ENCODE measurements at regions not wholly inside any gene's neighbourhood (a gene's known extent, or its start where the extent isn't known, plus 50 kb on each side); places are given as distances from the start of the nearest gene placed in this dataset.

- H3K36me3 ChIP-seq (ENCODE audit: control insufficient read depth, insufficient read depth, low read length), result no peaks in the 10 kb centered on the region
- no peaks in the 10 kb centered on the region for H3K4me1 ChIP-seq (ENCODE audit: control insufficient read depth, insufficient read depth, low read length)
- H3K9ac ChIP-seq (ENCODE audit: low read depth, low read length), result no peak overlapping the region
- H3K9me3 ChIP-seq (ENCODE audit: control insufficient read depth, insufficient read depth, low read length), result no peaks in the 10 kb centered on the region
- H3K27me3 ChIP-seq (ENCODE audit: control insufficient read depth, insufficient read depth, low read length), result no peaks in the 10 kb centered on the region
- H3K4me3 ChIP-seq (ENCODE audit: low read depth, low read length), result no peak overlapping the region
Observed at GRCh38 chr12:5185435-5186069, 141.9 kb downstream of the KCNA5 start.

DNA sequence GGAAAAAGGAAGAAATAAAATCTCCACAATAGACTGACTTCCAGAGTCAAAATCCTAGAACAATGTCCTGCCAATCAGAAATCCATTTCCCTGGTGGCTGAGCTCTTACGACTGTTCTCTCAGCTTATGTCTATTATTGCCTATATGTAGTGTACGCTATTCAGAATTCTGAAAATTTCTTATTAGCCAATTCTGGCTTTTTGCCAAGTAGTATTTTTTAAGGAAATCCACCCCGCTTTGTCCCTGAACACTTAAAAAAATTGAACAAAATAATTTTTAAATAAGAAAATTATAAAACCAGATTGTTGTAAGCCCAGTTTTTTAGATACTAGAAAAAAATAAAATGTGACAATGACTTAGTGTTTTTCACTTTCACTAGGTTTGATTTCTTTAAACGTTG is 143.0 kb downstream of the KCNA5 start:
- Histone ChIP-seq H3K27me3 (ENCODE audit: control insufficient read depth, insufficient read depth, low read length) (no peaks in the 10 kb centered on the region), H3K4me3 (ENCODE audit: low read depth, low read length) (no peak overlapping the region), H3K9me3 (ENCODE audit: control insufficient read depth, insufficient read depth, low read length) (no peaks in the 10 kb centered on the region), H3K9ac (ENCODE audit: low read depth, low read length) (no peak overlapping the region), H3K36me3 (ENCODE audit: control insufficient read depth, insufficient read depth, low read length) (no peaks in the 10 kb centered on the region), H3K4me1 (ENCODE audit: control insufficient read depth, insufficient read depth, low read length) (no peaks in the 10 kb centered on the region)

DNA sequence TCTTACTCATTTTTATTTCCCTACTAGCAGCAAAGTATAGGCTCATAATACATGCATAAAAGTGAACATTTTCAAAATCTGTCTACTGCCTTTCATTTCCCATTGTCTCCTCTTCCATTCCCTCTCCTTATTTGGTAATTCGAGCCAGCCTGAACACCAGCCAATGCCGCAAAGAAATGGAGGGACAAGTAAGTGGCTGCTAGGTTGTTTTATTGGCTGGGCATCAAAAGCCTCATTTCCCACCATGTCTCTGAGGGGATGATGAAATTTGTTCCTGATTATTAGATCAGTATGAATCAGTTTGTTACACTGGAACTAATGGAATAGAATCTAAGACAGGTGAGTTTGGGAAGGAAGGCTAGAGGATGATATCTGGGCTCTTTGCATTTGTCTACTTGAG is 143.5 kb downstream of the KCNA5 start:
- H3K4me1 ChIP-seq (ENCODE audit: control insufficient read depth, insufficient read depth, low read length), result no peaks in the 10 kb centered on the region
- no peaks in the 10 kb centered on the region for H3K9me3 ChIP-seq (ENCODE audit: control insufficient read depth, insufficient read depth, low read length)
- H3K9ac ChIP-seq (ENCODE audit: low read depth, low read length), result no peak overlapping the region
- no peaks in the 10 kb centered on the region for H3K36me3 ChIP-seq (ENCODE audit: control insufficient read depth, insufficient read depth, low read length)
- no peaks in the 10 kb centered on the region for H3K27me3 ChIP-seq (ENCODE audit: control insufficient read depth, insufficient read depth, low read length)
- H3K4me3 ChIP-seq (ENCODE audit: low read depth, low read length), result no peak overlapping the region

DNA sequence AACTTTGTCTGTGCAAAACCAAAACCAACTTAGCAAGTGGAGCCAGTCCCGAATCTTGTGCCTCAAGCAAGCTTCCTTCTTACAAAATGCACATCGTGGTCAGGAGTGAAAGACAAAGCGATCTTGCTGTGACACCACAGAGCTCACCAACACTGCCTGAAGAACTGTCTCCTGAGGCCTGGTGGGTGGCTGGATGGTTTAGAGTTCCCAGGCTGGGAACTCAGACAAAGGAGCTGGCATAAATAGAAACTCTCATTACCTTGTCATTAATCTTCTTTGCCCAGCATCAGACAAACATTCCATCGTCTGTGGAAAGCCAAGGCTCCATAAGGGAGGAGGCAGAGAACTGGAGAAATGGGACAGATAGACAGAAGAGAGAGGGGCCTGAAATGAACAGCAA is 144.8 kb downstream of the KCNA5 start:
- Histone ChIP-seq H3K36me3 (ENCODE audit: control insufficient read depth, insufficient read depth, low read length) (no peaks in the 10 kb centered on the region), H3K27me3 (ENCODE audit: control insufficient read depth, insufficient read depth, low read length) (no peaks in the 10 kb centered on the region), H3K4me1 (ENCODE audit: control insufficient read depth, insufficient read depth, low read length) (no peaks in the 10 kb centered on the region), H3K4me3 (ENCODE audit: low read depth, low read length) (no peak overlapping the region), H3K9ac (ENCODE audit: low read depth, low read length) (no peak overlapping the region), H3K9me3 (ENCODE audit: control insufficient read depth, insufficient read depth, low read length) (no peaks in the 10 kb centered on the region)

DNA sequence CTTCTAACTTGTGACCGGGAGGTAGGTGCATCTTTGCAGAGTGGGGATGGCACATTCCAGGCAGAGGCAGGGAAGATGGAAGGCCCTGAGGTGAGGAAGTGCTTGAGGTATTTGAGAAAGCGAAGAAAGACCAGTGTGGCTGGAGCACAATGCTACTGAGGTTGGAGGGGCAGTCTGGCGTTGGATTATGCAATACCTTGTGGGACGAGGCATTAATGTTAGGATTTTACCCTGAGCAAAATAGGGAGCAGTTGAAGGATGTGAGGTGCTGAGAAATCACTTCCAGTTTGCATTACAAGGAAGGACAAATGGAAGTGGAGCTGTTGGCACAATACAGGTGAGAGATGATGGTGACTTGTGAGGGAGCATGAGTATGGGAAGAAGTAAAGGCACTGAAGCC is 145.5 kb downstream of the KCNA5 start:
- H3K4me3 ChIP-seq (ENCODE audit: low read depth, low read length), result no peak overlapping the region

GRCh38 chr12:5191803-5192538 is 148.3 kb downstream of the KCNA5 start:
- no peaks in the 10 kb centered on the region for H3K4me1 ChIP-seq (ENCODE audit: control insufficient read depth, insufficient read depth, low read length)
- no peaks in the 10 kb centered on the region for H3K9me3 ChIP-seq (ENCODE audit: control insufficient read depth, insufficient read depth, low read length)
- H3K9ac ChIP-seq (ENCODE audit: low read depth, low read length), result no peak overlapping the region
- H3K4me3 ChIP-seq (ENCODE audit: low read depth, low read length), result no peak overlapping the region
- no peaks in the 10 kb centered on the region for H3K27me3 ChIP-seq (ENCODE audit: control insufficient read depth, insufficient read depth, low read length)
- no peaks in the 10 kb centered on the region for H3K36me3 ChIP-seq (ENCODE audit: control insufficient read depth, insufficient read depth, low read length)

More for the DNA sequence above, 145.5 kb downstream of the KCNA5 start:
- Histone ChIP-seq H3K9me3 (ENCODE audit: control insufficient read depth, insufficient read depth, low read length) (no peaks in the 10 kb centered on the region), H3K27me3 (ENCODE audit: control insufficient read depth, insufficient read depth, low read length) (no peaks in the 10 kb centered on the region), H3K36me3 (ENCODE audit: control insufficient read depth, insufficient read depth, low read length) (no peaks in the 10 kb centered on the region), H3K9ac (ENCODE audit: low read depth, low read length) (no peak overlapping the region), H3K4me1 (ENCODE audit: control insufficient read depth, insufficient read depth, low read length) (no peaks in the 10 kb centered on the region)

GRCh38 chr12:5192726-5193125 is 149.0 kb downstream of the KCNA5 start:
- H3K36me3 ChIP-seq (ENCODE audit: control insufficient read depth, insufficient read depth, low read length), result no peaks in the 10 kb centered on the region
- no peaks in the 10 kb centered on the region for H3K4me1 ChIP-seq (ENCODE audit: control insufficient read depth, insufficient read depth, low read length)
- H3K4me3 ChIP-seq (ENCODE audit: low read depth, low read length), result no peak overlapping the region
- H3K27me3 ChIP-seq (ENCODE audit: control insufficient read depth, insufficient read depth, low read length), result no peaks in the 10 kb centered on the region
- H3K9ac ChIP-seq (ENCODE audit: low read depth, low read length), result no peak overlapping the region
- H3K9me3 ChIP-seq (ENCODE audit: control insufficient read depth, insufficient read depth, low read length), result no peaks in the 10 kb centered on the region

DNA sequence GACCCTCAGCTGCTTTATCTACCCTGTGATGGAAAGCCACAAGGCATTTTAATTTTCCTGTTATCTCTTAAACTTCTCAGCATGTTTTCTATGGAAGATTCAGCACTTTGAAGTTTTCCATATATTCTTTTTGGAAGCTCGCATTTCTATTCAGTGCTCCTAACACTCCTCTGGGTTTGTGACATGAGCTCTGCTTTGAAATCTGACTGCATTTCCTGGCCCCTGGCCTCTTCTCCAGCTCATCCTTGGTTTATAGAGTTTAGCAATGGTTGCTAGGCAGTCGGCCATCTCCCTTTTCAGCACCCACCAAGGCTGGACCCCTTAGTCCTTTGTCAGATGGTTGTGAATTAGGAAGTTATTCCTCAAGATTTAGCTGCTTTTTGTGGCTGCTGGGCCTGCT is 150.6 kb downstream of the KCNA5 start:
- Histone ChIP-seq H3K9ac (ENCODE audit: low read depth, low read length) (no peak overlapping the region), H3K27me3 (ENCODE audit: control insufficient read depth, insufficient read depth, low read length) (no peaks in the 10 kb centered on the region), H3K36me3 (ENCODE audit: control insufficient read depth, insufficient read depth, low read length) (no peaks in the 10 kb centered on the region), H3K4me3 (ENCODE audit: low read depth, low read length) (no peak overlapping the region), H3K9me3 (ENCODE audit: control insufficient read depth, insufficient read depth, low read length) (no peaks in the 10 kb centered on the region), H3K4me1 (ENCODE audit: control insufficient read depth, insufficient read depth, low read length) (no peaks in the 10 kb centered on the region)

GRCh38 chr12:5195244-5195643 is 151.6 kb downstream of the KCNA5 start:
- no peak overlapping the region for H3K4me3 ChIP-seq (ENCODE audit: low read depth, low read length)

GRCh38 chr12:5195691-5196090 is 152.0 kb downstream of the KCNA5 start:
- H3K4me1 ChIP-seq (ENCODE audit: control insufficient read depth, insufficient read depth, low read length), result peaks cover 1% of the 10 kb centered on the region
- no peaks in the 10 kb centered on the region for H3K9me3 ChIP-seq (ENCODE audit: control insufficient read depth, insufficient read depth, low read length)
- H3K9ac ChIP-seq (ENCODE audit: low read depth, low read length), result no peak overlapping the region
- H3K36me3 ChIP-seq (ENCODE audit: control insufficient read depth, insufficient read depth, low read length), result no peaks in the 10 kb centered on the region
- no peaks in the 10 kb centered on the region for H3K27me3 ChIP-seq (ENCODE audit: control insufficient read depth, insufficient read depth, low read length)
- H3K4me3 ChIP-seq (ENCODE audit: low read depth, low read length), result no peak overlapping the region

More at GRCh38 chr12:5195244-5195643, 151.6 kb downstream of the KCNA5 start:
- Histone ChIP-seq H3K36me3 (ENCODE audit: control insufficient read depth, insufficient read depth, low read length) (no peaks in the 10 kb centered on the region), H3K9me3 (ENCODE audit: control insufficient read depth, insufficient read depth, low read length) (no peaks in the 10 kb centered on the region), H3K27me3 (ENCODE audit: control insufficient read depth, insufficient read depth, low read length) (no peaks in the 10 kb centered on the region), H3K9ac (ENCODE audit: low read depth, low read length) (no peak overlapping the region), H3K4me1 (ENCODE audit: control insufficient read depth, insufficient read depth, low read length) (no peaks in the 10 kb centered on the region)

DNA sequence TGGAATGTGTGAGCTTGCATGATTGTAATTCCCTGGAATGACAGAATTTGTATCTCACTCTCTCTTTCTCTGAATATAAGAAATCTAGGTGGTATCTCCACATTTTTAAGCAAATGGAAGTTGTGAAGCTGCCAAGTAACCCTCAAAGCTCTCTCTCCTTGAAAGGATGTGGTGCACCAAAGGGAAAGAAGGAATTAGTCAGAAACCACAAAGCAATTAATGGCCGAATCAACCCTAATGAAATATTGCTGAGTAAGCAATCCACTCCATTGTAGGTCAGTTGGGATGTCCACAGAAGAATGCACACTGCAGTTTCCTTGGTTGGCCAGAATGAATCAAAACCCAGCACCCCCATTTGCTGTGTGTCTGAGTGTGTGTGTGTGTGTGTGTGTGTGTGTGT is 153.5 kb downstream of the KCNA5 start:
- Histone ChIP-seq H3K9me3 (ENCODE audit: control insufficient read depth, insufficient read depth, low read length) (no peaks in the 10 kb centered on the region), H3K9ac (ENCODE audit: low read depth, low read length) (no peak overlapping the region), H3K36me3 (ENCODE audit: control insufficient read depth, insufficient read depth, low read length) (no peaks in the 10 kb centered on the region), H3K4me1 (ENCODE audit: control insufficient read depth, insufficient read depth, low read length) (peaks cover 6% of the 10 kb centered on the region), H3K4me3 (ENCODE audit: low read depth, low read length) (no peak overlapping the region), H3K27me3 (ENCODE audit: control insufficient read depth, insufficient read depth, low read length) (no peaks in the 10 kb centered on the region)

GRCh38 chr12:5197656-5198055 is 154.0 kb downstream of the KCNA5 start:
- H3K36me3 ChIP-seq (ENCODE audit: control insufficient read depth, insufficient read depth, low read length), result no peaks in the 10 kb centered on the region
- peaks cover 6% of the 10 kb centered on the region for H3K4me1 ChIP-seq (ENCODE audit: control insufficient read depth, insufficient read depth, low read length)
- H3K27me3 ChIP-seq (ENCODE audit: control insufficient read depth, insufficient read depth, low read length), result no peaks in the 10 kb centered on the region
- no peaks in the 10 kb centered on the region for H3K9me3 ChIP-seq (ENCODE audit: control insufficient read depth, insufficient read depth, low read length)
- no peak overlapping the region for H3K4me3 ChIP-seq (ENCODE audit: low read depth, low read length)
- H3K9ac ChIP-seq (ENCODE audit: low read depth, low read length), result no peak overlapping the region
